Natural killer cell (primary cell): ENCODE measurements at regions not wholly inside any gene's neighbourhood (a gene's known extent, or its start where the extent isn't known, plus 50 kb on each side); places are given as distances from the start of the nearest gene placed in this dataset.

Experiments
- ATAC-seq, 3 donors: fragments of 150-1000 bp in 2 of 3; fragments of 200-7000 bp in 1 of 3; cut with Tn5 transposase; 1 replicate in 1 of 3; 2 replicates in 2 of 3; pipeline ENCODE4 v1.10.0; 2021; ENCODE audit warnings: mild to moderate bottlenecking in 2 of 3, moderate library complexity in 2 of 3
- DNase-seq, 2 donors: peaks; one replicate each; pipeline versions ENCODE4 v3.0.0 to v3.0.0-alpha.2; 2013 to 2021; ENCODE audit warnings: mixed read lengths in 1 of 2
- H3K27ac ChIP-seq: one replicate; pipeline ENCODE4 v1.5.1; 2013; ENCODE audit warnings: mild to moderate bottlenecking, low read length
- H3K27me3 ChIP-seq: one replicate; pipeline ENCODE4 v1.6.1; 2013; ENCODE audit warnings: low read length; ENCODE audit not compliant: control insufficient read depth, insufficient read depth
- H3K36me3 ChIP-seq: one replicate; pipeline ENCODE4 v1.6.1; 2013; ENCODE audit warnings: low read length; ENCODE audit not compliant: control insufficient read depth, insufficient read depth
- H3K4me1 ChIP-seq: one replicate; pipeline ENCODE4 v1.6.1; 2013; ENCODE audit warnings: low read length; ENCODE audit not compliant: control insufficient read depth, insufficient read depth
- H3K4me3 ChIP-seq: one replicate; pipeline ENCODE4 v1.5.1; 2013; ENCODE audit warnings: low read length
- H3K9me3 ChIP-seq: one replicate; pipeline ENCODE4 v1.6.1; 2013; ENCODE audit warnings: low read length; ENCODE audit not compliant: control insufficient read depth, insufficient read depth
- H3K27ac Mint-ChIP-seq, 2 donors: one replicate each; pipeline ENCODE4 v1.8.0; 2022; ENCODE audit warnings: mild to moderate bottlenecking in 2 of 2, mixed read lengths in 2 of 2, moderate library complexity in 1 of 2
- H3K27me3 Mint-ChIP-seq, 2 donors: one replicate each; pipeline ENCODE4 v1.8.0; 2022; ENCODE audit warnings: low read depth in 2 of 2, mixed read lengths in 2 of 2
- H3K36me3 Mint-ChIP-seq: one replicate; pipeline ENCODE4 v1.8.0; 2022; ENCODE audit warnings: mixed read lengths
- H3K4me1 Mint-ChIP-seq, 2 donors: one replicate each; pipeline ENCODE4 v1.8.0; 2022; ENCODE audit warnings: mixed read lengths in 2 of 2
- H3K4me3 Mint-ChIP-seq: one replicate; pipeline ENCODE4 v1.8.0; 2022; ENCODE audit warnings: mild to moderate bottlenecking, moderate library complexity, mixed read lengths
- H3K9me3 Mint-ChIP-seq, 2 donors: one replicate each; pipeline ENCODE4 v1.8.0; 2022; ENCODE audit warnings: mixed read lengths in 2 of 2
- CTCF ChIP-seq: fragments of 200-600 bp; IDR thresholded peaks from one replicate; pipeline ENCODE4 v1.8.0; 2022; ENCODE audit warnings: antibody characterized with exemption
- WGBS: methylation state at CpG from one replicate; pipeline ENCODE4 v1.1.7; 2013; ENCODE audit warnings: missing lambda C conversion rate; ENCODE audit not compliant: insufficient coverage; 5-methylcytosine and 5-hydroxymethylcytosine counted together
- intact Hi-C: fragments of 100-400 bp; cut with micrococcal nuclease; formaldehyde crosslinking; loops from one replicate; pipeline ENCODE4 v1.14.2; 2022

GRCh38 chr4:111641813-111642579, 503.3 kb upstream of the FAM241A start:
- TF ChIP-seq CTCF: no peak

GRCh38 chr4:111648056-111648455, 497.2 kb upstream of the FAM241A start:
- 100% methylated on average over 3 of the region's 5 CpGs for WGBS
- no peaks in the 10 kb centered on the region for H3K9me3 ChIP-seq
- H3K27ac ChIP-seq: no peak overlapping the region
- H3K4me3 ChIP-seq: no peak overlapping the region
- no peak overlapping the region for H3K27ac Mint-ChIP-seq
- H3K27me3 ChIP-seq: no peaks in the 10 kb centered on the region
- H3K4me1 Mint-ChIP-seq: no peaks in the 10 kb centered on the region
- H3K27me3 Mint-ChIP-seq: no peaks in the 10 kb centered on the region
- no peaks in the 10 kb centered on the region for H3K4me1 ChIP-seq
- no peak overlapping the region for H3K4me3 Mint-ChIP-seq
- DNase-seq (no peak), ATAC-seq (no peak)
- H3K36me3 ChIP-seq: no peaks in the 10 kb centered on the region
- H3K36me3 Mint-ChIP-seq: no peaks in the 10 kb centered on the region
- peaks cover 3% of the 10 kb centered on the region in 2 donors for H3K9me3 Mint-ChIP-seq
- TF ChIP-seq CTCF: no peak
- intact Hi-C loops: no loop called here

More at GRCh38 chr4:111641813-111642579, 503.3 kb upstream of the FAM241A start:
- H3K4me1 ChIP-seq: no peaks in the 10 kb centered on the region
- intact Hi-C loops: no loop called here
- H3K36me3 Mint-ChIP-seq: no peaks in the 10 kb centered on the region
- H3K27me3 Mint-ChIP-seq: no peaks in the 10 kb centered on the region
- no peaks in the 10 kb centered on the region for H3K9me3 ChIP-seq
- no peaks in the 10 kb centered on the region for H3K36me3 ChIP-seq
- no peaks in the 10 kb centered on the region for H3K27me3 ChIP-seq
- H3K27ac Mint-ChIP-seq: no peak overlapping the region
- no peaks in the 10 kb centered on the region for H3K4me1 Mint-ChIP-seq
- ATAC-seq (no peak), DNase-seq (peak in 1 of 2 donors; percentile 3)
- 55% methylated on average over 9 of the region's 9 CpGs for WGBS
- H3K27ac ChIP-seq: no peak overlapping the region
- H3K9me3 Mint-ChIP-seq: peaks cover 0 to 2% of the 10 kb centered on the region in 2 donors
- H3K4me3 Mint-ChIP-seq: no peak overlapping the region
- no peak overlapping the region for H3K4me3 ChIP-seq

GRCh38 chr4:111649308-111649707, 495.9 kb upstream of the FAM241A start:
- Histone ChIP-seq H3K27me3 (no peaks in the 10 kb centered on the region), H3K27ac (no peak overlapping the region), H3K4me3 (no peak overlapping the region), H3K9me3 (no peaks in the 10 kb centered on the region), H3K36me3 (no peaks in the 10 kb centered on the region), H3K4me1 (no peaks in the 10 kb centered on the region)
- Mint-ChIP-seq H3K36me3 (no peaks in the 10 kb centered on the region), H3K27ac (no peak overlapping the region), H3K4me1 (no peaks in the 10 kb centered on the region), H3K4me3 (no peak overlapping the region), H3K27me3 (no peaks in the 10 kb centered on the region), H3K9me3 (peaks cover 3 to 6% of the 10 kb centered on the region in 2 donors)
- 40% methylated on average over 1 of the region's 3 CpGs for WGBS
- DNase-seq: no peak
- ATAC-seq: no peak
- intact Hi-C loops: no loop called here
- TF ChIP-seq CTCF: no peak

GRCh38 chr4:111650146-111650545, 495.1 kb upstream of the FAM241A start:
- TF ChIP-seq CTCF: no peak
- no peak overlapping the region for H3K4me3 Mint-ChIP-seq
- H3K27ac Mint-ChIP-seq: no peak overlapping the region
- no peaks in the 10 kb centered on the region for H3K4me1 Mint-ChIP-seq
- peaks cover 5 to 6% of the 10 kb centered on the region in 2 donors for H3K9me3 Mint-ChIP-seq
- H3K36me3 Mint-ChIP-seq: no peaks in the 10 kb centered on the region
- H3K27me3 Mint-ChIP-seq: no peaks in the 10 kb centered on the region
- ATAC-seq (no peak), DNase-seq (no peak)
- H3K27ac ChIP-seq: no peak overlapping the region
- intact Hi-C loops: no loop called here
- H3K4me3 ChIP-seq: no peak overlapping the region
- H3K36me3 ChIP-seq: no peaks in the 10 kb centered on the region
- H3K27me3 ChIP-seq: no peaks in the 10 kb centered on the region
- no peaks in the 10 kb centered on the region for H3K4me1 ChIP-seq
- no peaks in the 10 kb centered on the region for H3K9me3 ChIP-seq
- 84% methylated on average over 3 of the region's 3 CpGs for WGBS
